HEK293T (cell line): ENCODE measurements at regions not wholly inside any gene's neighbourhood (a gene's known extent, or its start where the extent isn't known, plus 50 kb on each side); places are given as distances from the start of the nearest gene placed in this dataset.

Experiments used
- CTCF ChIA-PET: fragments of 350-600 bp; formaldehyde crosslinking; extraction: SDS; loops from one replicate; lab custom pipeline; 2021; ENCODE audit warnings: antibody characterized with exemption, inconsistent platforms; lab: Yijun Ruan, JAX
- POLR2A ChIA-PET: fragments of 350-600 bp; formaldehyde crosslinking; extraction: SDS; loops from one replicate; lab custom pipeline; 2020; ENCODE audit warnings: antibody characterized with exemption, inconsistent platforms; lab: Yijun Ruan, JAX
- DNase-seq: peaks from one replicate; pipeline ENCODE4 v3.0.0; 2012; ENCODE audit warnings: mixed read lengths; ENCODE audit errors: extremely low spot score
- ARNT ChIP-seq: fragments of 450-650 bp; IDR thresholded peaks from 2 replicates; pipeline ENCODE4 v1.6.1; 2017; ENCODE audit warnings: mild to moderate bottlenecking
- BHLHE40 ChIP-seq: fragments of 450-650 bp; IDR thresholded peaks from 2 replicates; pipeline ENCODE4 v1.6.1; 2016; ENCODE audit warnings: mild to moderate bottlenecking, moderate library complexity, borderline replicate concordance
- CTBP1 ChIP-seq: fragments of 450-650 bp; IDR thresholded peaks from 2 replicates; pipeline ENCODE4 v1.6.1; 2016; ENCODE audit warnings: borderline replicate concordance
- ELF4 ChIP-seq: fragments of 450-650 bp; IDR thresholded peaks from 2 replicates; pipeline ENCODE4 v1.6.1; 2017; ENCODE audit warnings: antibody characterized with exemption
- FOXA1 ChIP-seq: fragments of 450-650 bp; IDR thresholded peaks from 2 replicates; pipeline ENCODE4 v1.6.1; 2016; ENCODE audit warnings: mild to moderate bottlenecking
- FOXK2 ChIP-seq: fragments of 450-650 bp; IDR thresholded peaks from 2 replicates; pipeline ENCODE4 v1.6.1; 2016; ENCODE audit warnings: mild to moderate bottlenecking
- FOXM1 ChIP-seq: fragments of 450-650 bp; IDR thresholded peaks from 2 replicates; pipeline ENCODE4 v1.6.1; 2017; ENCODE audit warnings: mild to moderate bottlenecking, borderline replicate concordance
- HDGF ChIP-seq: fragments of 450-650 bp; IDR thresholded peaks from 2 replicates; pipeline ENCODE4 v1.6.1; 2017; ENCODE audit warnings: antibody characterized with exemption, borderline replicate concordance
- L3MBTL2 ChIP-seq: fragments of 450-650 bp; conservative IDR thresholded peaks from 2 replicates; pipeline ENCODE4 v1.6.1; 2016; ENCODE audit warnings: mild to moderate bottlenecking
- LEF1 ChIP-seq: fragments of 450-650 bp; IDR thresholded peaks from 2 replicates; pipeline ENCODE4 v1.6.1; 2017; ENCODE audit warnings: mild to moderate bottlenecking, borderline replicate concordance
- NFRKB ChIP-seq: fragments of 450-650 bp; IDR thresholded peaks from 2 replicates; pipeline ENCODE4 v1.6.1; 2016; ENCODE audit warnings: mild to moderate bottlenecking, moderate library complexity
- SP1 ChIP-seq: fragments of 450-650 bp; IDR thresholded peaks from 2 replicates; pipeline ENCODE4 v1.6.1; 2017
- SUZ12 ChIP-seq: fragments of 450-650 bp; IDR thresholded peaks from 2 replicates; pipeline ENCODE4 v1.6.1; 2016; ENCODE audit warnings: mild to moderate bottlenecking
- TARDBP ChIP-seq: fragments of 450-650 bp; IDR thresholded peaks from 2 replicates; pipeline ENCODE4 v1.6.1; 2016
- ZNF384 ChIP-seq: fragments of 450-650 bp; IDR thresholded peaks from 2 replicates; pipeline ENCODE4 v1.6.1; 2016
- TF ChIP-seq, protein P1 (sequence below): fragments of 450-650 bp; IDR thresholded peaks from 2 replicates; pipeline ENCODE4 v1.6.1; 2016

DNA sequence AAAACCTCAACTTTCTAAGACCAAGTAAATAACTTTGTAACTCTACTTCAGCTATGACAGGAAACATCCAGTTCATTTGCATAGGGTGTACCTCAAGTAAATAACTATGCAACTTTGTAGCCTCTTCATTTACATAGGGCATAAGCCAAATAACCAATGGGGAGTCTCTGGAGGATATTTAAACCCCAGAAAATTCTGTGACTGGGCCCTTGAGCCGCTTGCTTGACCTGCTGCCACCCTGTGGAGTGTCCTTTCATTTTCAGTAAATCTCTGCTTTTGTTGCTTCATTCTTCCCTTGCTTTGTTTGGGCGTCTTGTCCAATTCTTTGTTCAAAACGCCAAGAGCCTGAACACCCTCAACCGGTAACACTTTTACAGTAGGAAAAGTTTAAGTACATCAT lies 1112.7 kb upstream of the NRXN1 start:
- TF ChIP-seq SUZ12 = no peak
- TF ChIP-seq LEF1 = no peak
- no peak for TF ChIP-seq CTBP1
- TF ChIP-seq ARNT = no peak
- no peak for TF ChIP-seq L3MBTL2
- TF ChIP-seq TARDBP = no peak
- TF ChIP-seq FOXK2 = no peak
- no peak for TF ChIP-seq ELF4
- no peak for TF ChIP-seq ZNF384
- TF ChIP-seq SP1 = no peak
- no peak for TF ChIP-seq BHLHE40
- no peak for TF ChIP-seq FOXM1
- TF ChIP-seq, protein P1, sequence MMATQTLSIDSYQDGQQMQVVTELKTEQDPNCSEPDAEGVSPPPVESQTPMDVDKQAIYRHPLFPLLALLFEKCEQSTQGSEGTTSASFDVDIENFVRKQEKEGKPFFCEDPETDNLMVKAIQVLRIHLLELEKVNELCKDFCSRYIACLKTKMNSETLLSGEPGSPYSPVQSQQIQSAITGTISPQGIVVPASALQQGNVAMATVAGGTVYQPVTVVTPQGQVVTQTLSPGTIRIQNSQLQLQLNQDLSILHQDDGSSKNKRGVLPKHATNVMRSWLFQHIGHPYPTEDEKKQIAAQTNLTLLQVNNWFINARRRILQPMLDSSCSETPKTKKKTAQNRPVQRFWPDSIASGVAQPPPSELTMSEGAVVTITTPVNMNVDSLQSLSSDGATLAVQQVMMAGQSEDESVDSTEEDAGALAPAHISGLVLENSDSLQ = no peak
- TF ChIP-seq NFRKB = no peak
- TF ChIP-seq FOXA1 = no peak
- ChIA-PET POLR2A (no interaction called here), CTCF (no interaction called here)
- DNase-seq = no peak

DNA sequence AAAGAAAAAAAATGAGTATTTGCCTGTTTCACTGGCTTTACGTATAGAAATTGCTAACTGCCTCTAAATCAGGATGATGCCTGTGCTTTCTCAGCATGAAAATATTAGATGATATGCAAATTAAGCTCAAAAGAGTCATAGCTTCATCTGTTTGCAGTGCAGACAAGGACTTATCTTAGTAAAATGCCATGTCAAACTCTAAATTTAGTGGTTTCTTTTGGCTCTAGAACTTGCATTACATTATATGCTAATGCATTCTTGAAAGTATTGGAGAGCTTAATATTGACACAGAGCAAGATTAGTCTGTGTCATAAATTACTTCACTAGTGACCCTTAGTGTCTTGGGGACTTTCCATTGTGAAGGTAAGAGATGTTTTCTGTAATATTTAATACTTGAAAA lies 1109.1 kb upstream of the NRXN1 start:
- ChIA-PET POLR2A (no interaction called here), CTCF (no interaction called here)
- TF ChIP-seq L3MBTL2 (no peak), NFRKB (no peak), ELF4 (no peak)
- DNase-seq = no peak

DNA sequence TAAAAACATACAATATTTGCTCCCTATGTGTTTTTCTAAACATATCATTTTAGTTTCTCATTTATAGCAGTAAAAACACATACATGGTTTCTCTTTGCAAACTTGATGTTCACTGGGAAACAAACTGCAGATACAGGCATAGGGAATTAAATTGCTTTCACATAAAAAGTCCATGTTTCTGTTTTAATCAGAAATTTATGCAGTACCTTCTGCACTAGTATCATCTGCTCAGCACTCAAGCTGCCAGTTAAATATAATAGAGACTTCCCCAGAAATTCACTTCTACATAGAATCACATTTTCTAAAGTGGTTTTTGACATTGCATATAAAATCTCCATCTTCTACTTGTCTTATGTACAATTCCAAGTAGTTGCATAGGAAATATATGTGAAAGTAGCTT lies 1107.3 kb upstream of the NRXN1 start:
- CTCF ChIA-PET = no interaction called here
- no peak for DNase-seq
- no peak for TF ChIP-seq L3MBTL2
- no peak for TF ChIP-seq SP1
- TF ChIP-seq BHLHE40 = no peak
- TF ChIP-seq HDGF = no peak
- TF ChIP-seq FOXM1 = no peak
- no peak for TF ChIP-seq FOXK2
- TF ChIP-seq LEF1 = no peak
- no peak for TF ChIP-seq TARDBP
- TF ChIP-seq SUZ12 = no peak
- TF ChIP-seq ELF4 = no peak
- TF ChIP-seq CTBP1 = no peak
- TF ChIP-seq NFRKB = no peak
- no peak for TF ChIP-seq ZNF384
- no peak for TF ChIP-seq ARNT
- TF ChIP-seq FOXA1 = no peak
- TF ChIP-seq, protein P1 = no peak
- POLR2A ChIA-PET = no interaction called here

DNA sequence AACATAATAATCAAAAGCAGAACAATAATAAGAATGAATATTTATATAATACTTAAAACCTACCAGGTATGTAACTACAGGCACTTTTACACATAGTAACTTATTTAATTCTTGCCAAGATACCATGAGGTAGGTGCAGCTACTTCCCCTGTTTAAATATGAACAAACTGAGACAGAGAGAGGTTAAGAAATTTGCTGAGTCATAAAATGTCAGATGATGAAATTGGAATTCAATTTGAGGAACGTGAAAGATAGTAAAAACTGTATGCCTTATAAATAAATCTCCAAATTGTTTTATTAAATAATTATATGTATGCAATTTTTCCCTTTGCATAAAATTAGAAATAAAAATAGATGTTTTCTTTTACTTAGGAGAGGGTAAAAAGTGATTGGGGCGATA lies 1103.3 kb upstream of the NRXN1 start:
- no peak for DNase-seq
- CTCF ChIA-PET = no interaction called here
- POLR2A ChIA-PET = no interaction called here
- no peak for TF ChIP-seq NFRKB
- TF ChIP-seq CTBP1 = no peak
- no peak for TF ChIP-seq TARDBP

DNA sequence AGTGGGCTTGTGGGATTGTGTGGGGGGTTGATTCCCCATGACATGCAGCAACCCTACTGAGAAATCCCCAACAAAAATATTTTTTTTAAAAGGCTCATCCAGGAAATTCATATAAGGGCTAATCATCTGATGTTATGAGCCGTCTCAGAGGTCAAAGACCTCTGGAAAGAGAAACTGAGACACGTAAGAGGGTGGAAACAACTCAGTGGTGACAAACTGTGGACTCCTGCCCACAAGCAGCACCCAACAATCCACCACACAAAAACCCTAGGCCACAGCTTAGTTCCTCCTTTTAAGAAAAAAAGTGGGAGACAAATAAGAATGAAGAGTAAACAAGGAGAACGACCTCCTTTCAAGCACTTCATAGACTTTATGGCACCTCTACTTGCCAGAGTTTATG lies 1096.1 kb upstream of the NRXN1 start:
- POLR2A ChIA-PET = no interaction called here
- DNase-seq = no peak
- TF ChIP-seq FOXM1 (no peak), ZNF384 (no peak), SP1 (no peak), L3MBTL2 (no peak), NFRKB (no peak), BHLHE40 (no peak), LEF1 (no peak), HDGF (no peak), ELF4 (no peak), ARNT (no peak), TARDBP (no peak), CTBP1 (no peak)
- TF ChIP-seq, protein P1 = no peak
- CTCF ChIA-PET = no interaction called here

DNA sequence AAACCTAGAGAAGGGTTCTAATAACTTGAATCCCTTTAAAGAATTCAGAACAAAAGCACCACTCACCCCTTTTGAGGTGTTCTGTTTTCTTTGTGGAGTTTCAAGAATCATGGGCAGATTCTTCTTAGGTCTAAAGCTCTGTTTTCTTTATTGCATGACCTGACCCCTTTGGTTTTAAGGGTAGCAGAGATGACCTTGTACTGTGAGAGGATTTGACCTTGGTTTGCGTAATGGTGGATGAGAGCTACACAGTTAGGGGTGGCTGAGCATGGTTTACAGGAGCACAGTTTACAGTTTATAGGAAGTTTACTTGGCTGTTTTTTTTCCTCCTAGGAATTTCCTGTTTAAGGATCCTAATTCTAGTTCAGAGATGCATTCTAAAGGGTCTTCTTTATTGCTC lies 1095.6 kb upstream of the NRXN1 start:
- CTCF ChIA-PET = no interaction called here
- POLR2A ChIA-PET = no interaction called here
- TF ChIP-seq TARDBP = no peak
- TF ChIP-seq NFRKB = no peak
- no peak for TF ChIP-seq SP1
- no peak for TF ChIP-seq SUZ12
- TF ChIP-seq, protein P1 = no peak
- no peak for TF ChIP-seq ELF4
- no peak for TF ChIP-seq CTBP1
- TF ChIP-seq FOXM1 = no peak
- no peak for TF ChIP-seq BHLHE40
- no peak for TF ChIP-seq L3MBTL2
- TF ChIP-seq ZNF384 = no peak
- no peak for DNase-seq
